Stimulated activated CD8-positive, alpha-beta memory T cell treated with anti-CD3 and anti-CD28 coated beads, Interleukin-12 subunit alpha, Interleukin-12 subunit beta, amount 100 ng/mL, for 24 hours (primary cell): ENCODE measurements at regions not wholly inside any gene's neighbourhood (a gene's known extent, or its start where the extent isn't known, plus 50 kb on each side); places are given as distances from the start of the nearest gene placed in this dataset.

ENCODE experiments used
- DNase-seq: peaks from one replicate; pipeline ENCODE4 v3.0.0-alpha.2; 2020; ENCODE audit errors: extremely low read depth

- DNase-seq, result no peak
Measured at GRCh38 chr18:45312555-45313126, 302.6 kb upstream of the SLC14A2 start.

- DNase-seq, result no peak
Measured at GRCh38 chr18:45316127-45316526, 299.1 kb upstream of the SLC14A2 start.

DNA sequence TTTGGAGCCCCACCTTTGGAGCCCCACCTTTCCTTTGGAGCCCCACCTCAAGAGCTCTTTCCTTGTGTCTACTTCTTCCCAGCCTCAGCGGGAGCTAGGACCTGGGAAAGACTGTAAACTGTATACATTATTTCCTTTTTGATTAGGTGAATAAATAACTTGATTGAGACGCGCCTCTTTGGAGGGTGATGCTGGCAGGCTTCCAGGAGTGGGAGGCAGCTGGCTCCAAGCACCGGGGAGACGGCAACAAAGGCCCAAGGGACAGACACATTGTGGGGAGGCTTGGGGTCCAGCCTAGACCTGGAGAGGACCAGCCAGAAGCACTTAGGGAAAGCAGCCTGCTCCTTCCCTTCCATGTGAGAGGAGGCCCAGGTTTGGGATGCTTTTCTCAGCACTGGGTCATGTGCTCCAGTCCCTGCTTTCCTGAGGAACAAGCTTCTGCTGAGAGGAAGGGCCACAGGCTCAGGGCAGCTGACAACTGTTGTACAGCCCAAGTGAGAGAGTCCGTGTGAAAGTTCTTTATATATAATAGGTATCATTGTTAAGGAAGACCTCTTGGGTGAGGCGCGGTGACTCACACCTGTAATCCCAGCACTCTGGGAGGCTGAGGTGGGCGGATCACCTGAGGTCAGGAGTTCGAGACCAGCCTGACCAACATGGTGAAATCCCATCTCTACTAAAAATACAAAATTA lies 297.2 kb upstream of the SLC14A2 start:
- no peak for DNase-seq

GRCh38 chr18:45320724-45321123 lies 294.6 kb upstream of the SLC14A2 start:
- no peak for DNase-seq

DNA sequence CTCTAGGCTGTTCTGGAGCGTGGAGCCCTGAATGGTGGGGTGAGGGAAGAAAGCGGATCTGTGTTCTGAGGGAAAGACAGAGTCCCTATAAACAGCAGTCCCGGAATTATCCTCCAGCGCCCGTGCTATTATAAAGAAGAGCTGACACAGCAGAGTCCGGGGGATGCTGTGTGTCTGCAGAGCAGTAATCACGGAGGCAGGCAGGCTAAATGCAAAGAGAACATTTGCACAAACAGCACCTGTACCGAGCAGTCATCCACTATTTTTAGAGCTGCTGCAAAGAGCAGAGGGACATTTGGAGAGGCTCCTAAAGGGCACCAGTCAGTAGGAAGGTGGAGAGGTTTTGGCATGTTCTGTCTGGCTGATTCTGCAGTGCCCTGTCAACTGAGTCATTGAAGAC lies 293.8 kb upstream of the SLC14A2 start:
- no peak for DNase-seq

DNA sequence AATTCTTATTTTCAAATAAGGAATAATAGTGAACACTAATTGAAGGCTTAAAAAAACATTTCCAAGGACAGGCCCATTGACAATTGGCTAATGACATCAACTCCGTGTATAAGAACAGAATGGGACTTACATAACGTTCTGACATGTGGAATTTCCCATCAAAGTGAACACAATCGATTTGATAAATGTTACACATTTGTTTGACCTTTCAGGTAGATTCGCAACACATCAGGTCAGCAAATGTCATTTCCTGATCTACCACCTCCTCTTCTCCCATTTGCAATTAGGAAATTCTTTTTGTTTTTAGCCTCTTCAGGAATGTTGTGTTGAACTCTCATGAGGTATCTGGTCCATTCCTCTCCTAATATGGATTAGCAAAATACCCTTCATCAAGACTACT lies 292.9 kb upstream of the SLC14A2 start:
- no peak for DNase-seq

GRCh38 chr18:45324101-45324494 lies 291.2 kb upstream of the SLC14A2 start:
- DNase-seq, result no peak

DNA sequence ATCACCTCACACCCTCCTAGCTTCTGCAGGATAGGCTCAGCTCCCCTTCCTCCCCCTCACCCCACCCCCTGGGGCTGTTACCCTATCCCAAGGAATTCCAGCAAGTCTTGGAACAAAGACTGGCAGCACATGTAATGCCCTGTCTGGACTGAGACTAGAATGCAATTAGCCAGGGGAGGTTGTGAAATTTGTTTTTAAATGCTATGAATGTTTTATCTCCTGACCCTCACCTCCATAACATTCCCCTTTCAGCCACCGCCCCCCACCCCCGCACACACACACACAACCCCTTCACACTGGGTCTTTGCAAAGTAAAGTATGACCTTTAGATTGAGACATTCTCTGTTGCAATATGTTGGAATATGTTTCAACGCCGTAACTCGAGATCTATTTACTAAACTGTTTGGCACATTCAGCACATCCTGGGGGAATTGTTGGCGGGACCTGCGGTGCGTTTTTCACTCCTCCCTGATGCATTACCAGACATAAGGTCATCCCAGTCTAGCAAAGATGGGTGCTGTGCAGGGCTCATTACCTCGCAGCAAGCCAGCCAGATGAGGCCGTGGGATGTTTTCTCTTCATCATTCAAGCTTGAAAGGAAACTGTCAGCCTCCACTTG lies 290.7 kb upstream of the SLC14A2 start:
- DNase-seq, result no peak

DNA sequence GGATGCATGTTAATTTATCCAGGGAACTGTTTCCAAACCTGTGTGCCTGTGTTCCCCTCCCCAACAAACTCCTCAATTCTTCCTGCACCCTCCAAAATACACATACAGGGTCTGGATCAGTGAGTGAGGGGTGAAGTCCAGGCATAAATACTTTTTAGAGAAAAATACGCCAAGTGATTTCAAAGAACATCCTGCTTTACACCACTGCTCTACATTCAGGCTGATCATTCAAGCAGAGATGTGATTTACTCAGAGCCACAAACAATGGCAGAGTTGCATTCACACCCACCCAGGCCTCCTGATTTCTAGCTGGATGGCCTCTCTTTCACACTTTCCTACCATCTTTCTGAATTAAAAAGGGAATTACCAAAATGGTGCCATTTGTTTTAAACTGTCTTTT lies 289.5 kb upstream of the SLC14A2 start:
- DNase-seq, result no peak

- no peak for DNase-seq
Measured at GRCh38 chr18:45326505-45326904, 288.8 kb upstream of the SLC14A2 start.

DNA sequence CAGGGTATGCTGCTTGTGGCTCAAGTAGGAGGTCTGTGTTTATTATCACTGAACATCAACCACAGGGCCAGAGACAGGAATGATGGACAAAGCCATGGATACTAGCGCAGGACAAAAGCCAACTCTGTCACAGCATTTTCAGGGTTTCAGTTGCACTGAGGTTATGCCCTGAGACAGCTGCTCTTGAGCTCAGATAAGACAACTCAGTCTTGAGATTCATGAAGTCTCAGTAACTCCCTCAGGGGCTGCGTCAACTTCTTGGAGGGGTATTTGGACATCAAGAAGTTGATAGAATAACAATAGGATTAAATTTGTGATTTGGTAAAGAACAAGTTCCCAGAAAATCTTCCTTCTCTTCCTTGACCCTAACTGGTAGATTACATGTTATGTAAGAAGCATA lies 287.0 kb upstream of the SLC14A2 start:
- DNase-seq, result no peak

DNA sequence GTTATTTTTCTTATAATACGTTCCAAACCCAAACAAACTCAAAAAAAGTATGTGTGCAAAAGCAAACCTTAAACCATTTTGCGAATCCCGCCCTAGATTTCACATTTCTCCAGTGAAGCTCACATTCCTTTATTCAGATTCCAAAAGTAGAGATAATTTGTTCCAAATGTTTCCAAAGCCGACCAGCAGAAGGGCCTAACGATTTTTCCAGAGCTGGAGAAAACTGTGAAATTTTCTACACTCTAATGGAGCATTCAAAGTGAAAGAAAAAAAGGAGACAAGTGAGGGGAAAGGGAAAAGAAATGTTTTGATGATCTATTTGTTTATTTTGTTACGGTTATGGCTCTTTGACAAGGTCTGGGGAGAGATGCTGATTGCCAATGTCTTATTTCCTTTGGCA lies 286.5 kb upstream of the SLC14A2 start:
- DNase-seq, result no peak

DNA sequence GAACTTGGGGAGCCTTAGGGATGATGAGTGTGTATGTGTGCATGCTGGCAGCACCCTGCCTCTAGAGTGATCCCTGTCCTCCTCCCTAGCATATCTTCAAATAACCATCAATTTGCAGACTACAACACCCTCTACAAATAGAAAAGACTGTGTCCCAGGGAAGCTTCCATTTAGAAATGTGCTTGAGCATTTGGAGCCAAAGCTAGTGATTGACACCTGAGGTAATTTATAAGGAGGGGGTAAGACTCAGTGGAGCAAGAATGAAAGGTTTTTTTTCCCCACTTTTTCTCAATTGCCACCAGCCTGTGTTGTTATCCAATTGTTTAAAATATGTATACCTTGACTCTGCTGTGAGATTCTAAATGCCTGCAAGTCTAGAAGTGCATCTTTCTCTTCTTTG lies 286.0 kb upstream of the SLC14A2 start:
- DNase-seq, result no peak

- DNase-seq, result no peak
Measured at GRCh38 chr18:45330170-45330594, 285.1 kb upstream of the SLC14A2 start.

DNA sequence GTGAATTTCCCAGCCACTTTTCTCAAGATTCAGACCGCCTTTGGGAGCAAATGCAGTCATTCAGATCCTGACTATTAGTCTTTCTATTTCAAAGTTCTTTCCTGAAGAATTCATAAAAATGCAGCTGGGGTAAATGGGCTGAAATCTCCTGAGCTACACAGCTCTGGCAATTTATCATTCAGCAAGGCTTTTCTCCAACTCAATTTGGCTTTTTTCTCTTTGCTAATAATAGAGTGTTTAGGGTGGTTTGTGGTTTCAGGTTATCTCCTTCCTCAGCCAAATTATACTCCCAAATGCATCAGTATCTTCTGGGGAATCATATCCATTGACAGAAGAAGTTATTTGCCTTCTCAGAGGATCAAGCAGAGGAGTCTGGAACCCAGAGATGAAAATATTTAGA lies 282.4 kb upstream of the SLC14A2 start:
- no peak for DNase-seq

- no peak for DNase-seq
Measured at GRCh38 chr18:45334191-45334590, 281.1 kb upstream of the SLC14A2 start.

- DNase-seq, result no peak
Measured at GRCh38 chr18:45335282-45336043, 279.8 kb upstream of the SLC14A2 start.

- no peak for DNase-seq
Measured at GRCh38 chr18:45336448-45336847, 278.8 kb upstream of the SLC14A2 start.

DNA sequence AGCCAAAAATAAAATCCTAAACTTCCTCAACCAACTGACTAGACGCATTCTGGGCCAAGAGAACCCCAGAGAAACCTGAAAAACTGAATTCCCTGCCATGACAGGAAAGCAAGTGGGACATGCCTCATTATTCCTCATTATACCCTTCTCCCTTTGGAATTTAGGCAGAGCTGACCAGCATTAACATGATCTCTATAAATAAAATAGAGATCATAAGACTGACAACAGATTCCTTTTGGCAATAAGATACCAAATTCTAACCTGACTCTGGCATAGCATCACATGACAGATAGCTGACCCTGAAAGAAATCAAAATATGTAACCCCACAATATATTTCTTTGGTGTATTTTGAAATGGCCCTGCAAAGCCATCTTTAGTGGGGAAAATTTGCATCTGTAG lies 277.8 kb upstream of the SLC14A2 start:
- no peak for DNase-seq

- no peak for DNase-seq
Measured at GRCh38 chr18:45339810-45340550, 275.3 kb upstream of the SLC14A2 start.

DNA sequence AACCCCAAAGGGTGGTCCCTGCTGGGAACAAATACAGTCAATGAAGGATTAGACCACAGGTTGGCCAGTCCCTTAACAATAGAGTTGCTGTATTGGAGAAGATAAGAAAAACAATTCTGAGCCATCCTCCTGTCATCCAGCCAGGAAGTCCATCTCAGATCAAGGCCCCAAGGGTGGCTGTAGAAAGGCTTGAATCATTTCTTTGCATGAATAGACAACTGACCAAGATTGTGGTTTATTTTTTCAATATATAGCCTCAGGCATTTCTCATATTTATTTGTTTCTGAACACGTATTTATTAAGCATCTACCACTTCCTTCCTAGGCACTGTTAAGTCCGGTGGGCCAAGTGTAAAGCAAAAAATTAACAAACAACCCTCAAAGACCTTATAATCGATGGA lies 274.4 kb upstream of the SLC14A2 start:
- DNase-seq, result no peak

- DNase-seq, result no peak
Measured at GRCh38 chr18:45341454-45341853, 273.8 kb upstream of the SLC14A2 start.
